ENCODE measurements at regions not wholly inside any gene's neighbourhood (a gene's known extent, or its start where the extent isn't known, plus 50 kb on each side); places are given as distances from the start of the nearest gene placed in this dataset.

DNA sequence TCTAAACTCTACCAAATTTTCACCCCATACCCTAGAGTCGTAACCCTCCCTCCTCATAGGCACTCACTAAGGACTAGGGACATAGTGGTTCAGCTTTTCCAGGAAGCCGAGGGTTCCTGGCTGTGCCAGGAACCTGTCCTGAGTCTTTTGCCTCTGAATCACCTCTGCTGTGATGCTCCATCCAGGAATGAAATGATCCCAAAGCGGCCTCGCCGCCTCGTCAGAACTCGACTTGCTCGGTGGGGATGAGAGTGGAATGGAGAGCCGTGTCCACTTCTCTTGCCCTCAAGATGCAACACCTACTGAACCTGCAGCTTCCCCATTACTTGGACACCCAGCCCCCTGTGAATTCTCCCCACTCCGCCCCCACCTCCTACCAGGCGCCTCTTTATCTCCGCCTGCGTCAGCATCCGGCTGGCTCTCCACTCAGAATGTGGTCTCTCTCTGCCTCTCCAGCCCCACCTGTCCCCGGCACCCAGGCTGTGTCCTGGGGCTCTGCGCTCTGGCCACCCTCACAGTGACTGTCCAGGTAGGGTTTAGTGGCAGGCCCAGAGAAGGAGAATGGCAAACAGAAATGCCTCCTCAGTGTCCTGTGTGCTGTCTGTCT is 366.1 kb upstream of the ZNF32 start:
- DNase-seq, result no peak
- Histone ChIP-seq H3K4me3 (no peak overlapping the region), H3K36me3 (no peaks in the 10 kb centered on the region), H3K27ac (no peak overlapping the region), H3K9me3 (no peaks in the 10 kb centered on the region), H3K27me3 (no peaks in the 10 kb centered on the region), H3K4me1 (peaks cover 0 to 3% (median 0%) of the 10 kb centered on the region in 4 donors)
- TF ChIP-seq CTCF (IDR thresholded peaks at IDR 0.05) (no peak), POLR2A (IDR thresholded peaks at IDR 0.05) (no peak)

GRCh38 chr10:44013981-44014380 is 365.3 kb upstream of the ZNF32 start:
- Histone ChIP-seq H3K4me1 (peaks cover 0 to 3% (median 0%) of the 10 kb centered on the region in 4 donors), H3K9me3 (no peaks in the 10 kb centered on the region)
- TF ChIP-seq POLR2A (IDR thresholded peaks at IDR 0.05), result no peak
- no peak for TF ChIP-seq CTCF (IDR thresholded peaks at IDR 0.05)

DNA sequence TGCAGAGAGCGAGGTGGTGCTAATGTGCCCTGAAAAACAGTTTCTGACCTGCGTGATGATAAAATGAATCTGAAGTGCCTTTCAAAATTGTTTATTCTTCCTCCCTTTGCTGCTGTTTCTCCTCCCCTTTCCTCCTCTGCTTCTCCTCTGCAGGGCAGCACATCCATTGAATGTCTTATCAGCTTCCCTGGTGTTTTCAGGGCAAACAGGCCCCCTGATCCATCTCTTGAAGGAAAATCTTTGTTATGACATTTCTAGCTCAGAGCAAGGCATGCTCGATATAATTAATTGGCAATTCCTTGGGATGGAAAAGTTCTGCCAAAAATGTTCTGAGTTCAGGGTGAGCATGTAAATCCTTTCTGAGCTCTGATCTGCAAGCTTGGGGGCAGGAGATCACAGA is 364.2 kb upstream of the ZNF32 start:
- no peaks in the 10 kb centered on the region for H3K27me3 ChIP-seq
- TF ChIP-seq POLR2A (IDR thresholded peaks at IDR 0.05), result no peak
- TF ChIP-seq CTCF (IDR thresholded peaks at IDR 0.05), result no peak
- H3K4me3 ChIP-seq, result no peak overlapping the region
- H3K27ac ChIP-seq, result no peak overlapping the region
- H3K9me3 ChIP-seq, result no peaks in the 10 kb centered on the region
- no peaks in the 10 kb centered on the region for H3K36me3 ChIP-seq
- DNase-seq, result no peak
- peaks cover 0 to 3% (median 0%) of the 10 kb centered on the region in 4 donors for H3K4me1 ChIP-seq

More at GRCh38 chr10:44013981-44014380, 365.3 kb upstream of the ZNF32 start:
- Histone ChIP-seq H3K27ac (no peak overlapping the region), H3K4me3 (no peak overlapping the region), H3K36me3 (no peaks in the 10 kb centered on the region), H3K27me3 (no peaks in the 10 kb centered on the region)
- no peak for DNase-seq

GRCh38 chr10:44011603-44011981 is 362.9 kb upstream of the ZNF32 start:
- H3K36me3 ChIP-seq, result no peaks in the 10 kb centered on the region
- H3K4me1 ChIP-seq, result peaks cover 0 to 3% (median 0%) of the 10 kb centered on the region in 4 donors
- no peak for DNase-seq
- H3K4me3 ChIP-seq, result no peak overlapping the region
- no peak overlapping the region for H3K27ac ChIP-seq
- no peaks in the 10 kb centered on the region for H3K9me3 ChIP-seq
- TF ChIP-seq CTCF (IDR thresholded peaks at IDR 0.05), result no peak
- TF ChIP-seq POLR2A (IDR thresholded peaks at IDR 0.05), result no peak
- no peaks in the 10 kb centered on the region for H3K27me3 ChIP-seq

DNA sequence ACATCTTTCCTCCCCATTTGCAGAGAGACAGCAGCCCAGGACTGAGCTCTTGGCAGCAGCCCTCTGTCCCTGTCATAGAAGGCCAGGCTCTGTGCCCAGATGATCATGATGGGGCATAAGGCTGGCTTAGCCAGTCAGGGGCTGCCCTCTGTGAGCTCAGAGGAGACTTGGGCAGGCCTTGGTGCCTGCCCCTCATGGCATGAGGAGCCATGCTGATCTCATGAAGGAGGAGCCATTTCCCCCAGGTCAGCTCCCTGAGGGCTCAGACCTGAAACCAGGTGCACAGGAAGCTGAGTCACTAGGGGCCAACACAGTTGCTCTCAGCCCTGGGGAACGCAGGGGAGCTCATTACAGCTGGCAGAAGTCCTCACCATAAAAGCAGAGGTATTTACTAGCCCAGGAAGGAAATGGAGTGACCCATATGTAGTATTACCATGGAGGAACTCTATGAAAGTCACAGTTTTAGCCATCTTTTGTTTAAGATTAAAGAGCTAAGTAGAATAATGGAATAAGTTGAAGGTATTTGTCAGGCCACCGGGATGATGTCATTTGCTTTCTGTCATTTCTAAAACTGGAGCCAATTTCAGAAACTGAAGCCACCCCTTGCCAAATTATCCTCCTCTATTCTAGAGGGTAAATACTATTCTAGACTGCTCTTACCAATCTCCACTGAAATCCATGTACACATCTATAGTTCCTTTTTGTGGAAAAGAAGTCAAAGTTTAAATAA is 362.4 kb upstream of the ZNF32 start:
- Histone ChIP-seq H3K27me3 (no peaks in the 10 kb centered on the region), H3K27ac (no peak overlapping the region), H3K4me3 (no peak overlapping the region), H3K9me3 (no peaks in the 10 kb centered on the region), H3K4me1 (peaks cover 0 to 3% (median 0%) of the 10 kb centered on the region in 4 donors), H3K36me3 (no peaks in the 10 kb centered on the region)
- no peak for DNase-seq
- no peak for TF ChIP-seq POLR2A (IDR thresholded peaks at IDR 0.05)

DNA sequence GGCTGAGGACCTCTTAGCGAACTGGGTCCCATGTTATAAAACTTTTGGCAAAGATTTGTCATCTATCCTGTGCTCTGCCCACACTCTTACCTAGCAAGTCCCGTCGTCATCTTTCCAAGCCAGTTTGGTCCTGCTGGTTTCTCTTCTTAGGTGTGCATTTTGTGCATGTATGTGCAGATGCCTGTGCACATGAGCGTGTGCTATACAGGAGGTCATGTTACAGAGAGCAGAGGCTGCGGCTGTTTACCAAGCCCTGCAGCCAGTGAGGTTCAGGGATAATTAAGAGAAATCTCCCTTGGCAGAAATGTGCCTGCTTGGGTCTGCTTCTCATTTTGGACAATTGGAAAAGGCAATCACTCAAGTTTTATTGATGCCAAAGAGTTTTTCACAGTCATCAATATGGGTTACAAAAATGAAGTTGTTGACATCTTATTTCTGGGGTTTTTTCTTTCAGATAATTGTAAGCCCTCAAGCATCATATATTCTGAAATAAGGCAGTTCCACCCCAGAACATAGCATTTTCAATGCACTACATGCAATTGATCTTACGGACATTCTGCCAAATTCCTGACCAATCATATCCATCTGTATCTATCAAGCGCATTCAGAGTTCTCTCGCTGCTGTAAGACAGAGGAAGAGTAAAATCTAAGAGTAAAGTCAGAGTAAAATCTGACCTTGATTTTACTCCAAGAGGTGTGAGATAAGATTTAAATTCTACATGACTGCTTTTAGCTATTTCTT is 361.4 kb upstream of the ZNF32 start:
- H3K4me3 ChIP-seq, result no peak overlapping the region
- H3K4me1 ChIP-seq, result peaks cover 0 to 3% (median 0%) of the 10 kb centered on the region in 4 donors
- no peaks in the 10 kb centered on the region for H3K36me3 ChIP-seq
- H3K9me3 ChIP-seq, result no peaks in the 10 kb centered on the region
- no peak for DNase-seq
- TF ChIP-seq POLR2A (IDR thresholded peaks at IDR 0.05), result no peak
- no peak for TF ChIP-seq CTCF (IDR thresholded peaks at IDR 0.05)
- H3K27ac ChIP-seq, result no peak overlapping the region
- H3K27me3 ChIP-seq, result no peaks in the 10 kb centered on the region
